Endothelial cell of umbilical vein (primary cell): ENCODE measurements at regions not wholly inside any gene's neighbourhood (a gene's known extent, or its start where the extent isn't known, plus 50 kb on each side); places are given as distances from the start of the nearest gene placed in this dataset.

Experiments used
- CTCF ChIP-seq, 2 donors: IDR thresholded peaks; 1 replicate in 1 of 2; 2 replicates in 1 of 2; pipeline ENCODE4 v1.5.1; 2011; ENCODE audit warnings: low read length in 2 of 2, mild to moderate bottlenecking in 2 of 2, moderate library complexity in 2 of 2, control low read depth in 1 of 2, inconsistent platforms in 1 of 2, low read depth in 1 of 2; ENCODE audit not compliant: insufficient read depth in 1 of 2; ENCODE audit errors: extremely low read depth in 1 of 2
- EZH2 ChIP-seq: IDR thresholded peaks from 2 replicates; pipeline ENCODE4 v1.6.1; 2012; ENCODE audit warnings: borderline replicate concordance, low read depth, mild to moderate bottlenecking, moderate library complexity, low read length, inconsistent platforms; ENCODE audit not compliant: severe bottlenecking
- GATA2 ChIP-seq: IDR thresholded peaks from 2 replicates; pipeline ENCODE4 v1.7.0; 2011; ENCODE audit warnings: low read depth, mild to moderate bottlenecking, moderate library complexity, mixed read lengths, low read length; ENCODE audit not compliant: insufficient read length, insufficient read depth
- JUN ChIP-seq: IDR thresholded peaks from 2 replicates; pipeline ENCODE4 v1.6.1; 2011; ENCODE audit warnings: borderline replicate concordance, low read depth; ENCODE audit not compliant: insufficient read length, insufficient read depth
- MAX ChIP-seq: IDR thresholded peaks from 2 replicates; pipeline ENCODE4 v1.6.1; 2011; ENCODE audit not compliant: insufficient read depth, insufficient read length
- MYC ChIP-seq: IDR thresholded peaks from one replicate; pipeline ENCODE4 v1.6.1; 2011; ENCODE audit warnings: mild to moderate bottlenecking, low read depth, low read length
- POLR2A ChIP-seq: IDR thresholded peaks from 2 replicates; pipeline ENCODE4 v1.6.1; 2012; ENCODE audit warnings: low read depth, mild to moderate bottlenecking, control low read depth, low read length
- POLR2AphosphoS5 ChIP-seq: IDR thresholded peaks from 2 replicates; pipeline ENCODE4 v1.6.1; 2012; ENCODE audit warnings: low read depth, mild to moderate bottlenecking, control low read depth, low read length, moderate library complexity; ENCODE audit not compliant: insufficient read depth

GRCh38 chr6:48754641-48755040 lies 643.6 kb upstream of the PTCHD4 start:
- TF ChIP-seq CTCF (IDR thresholded peaks at IDR 0.05; ENCODE audit: extremely low read depth in 1 of 2, insufficient read depth in 1 of 2, low read depth in 1 of 2, low read length in 2 of 2) = no peak
- no peak for TF ChIP-seq POLR2AphosphoS5
- TF ChIP-seq EZH2 = no peak
- TF ChIP-seq POLR2A = no peak
- no peak for TF ChIP-seq MYC
- TF ChIP-seq MAX = no peak
- no peak for TF ChIP-seq GATA2
- no peak for TF ChIP-seq JUN
